ENCODE measurements at regions not wholly inside any gene's neighbourhood (a gene's known extent, or its start where the extent isn't known, plus 50 kb on each side); places are given as distances from the start of the nearest gene placed in this dataset.

GRCh38 chr10:9198611-9199010 lies 1144.1 kb downstream of the GATA3 start:
- dilution Hi-C loops (cut with MboI; ENCODE audit: extremely low pct_ligation_motif_present, low sequenced_read_pairs): no loop called here
- H3K79me2 ChIP-seq (ENCODE audit: control insufficient read depth, insufficient read depth, low read length): no peaks in the 10 kb centered on the region
- no peak overlapping the region for H3K27ac ChIP-seq (ENCODE audit: control insufficient read depth, insufficient read depth, low read length)
- H3K4me3 ChIP-seq (ENCODE audit: control insufficient read depth in 2 of 3, extremely low read depth in 1 of 3, insufficient read depth in 2 of 3, low read depth in 1 of 3, low read length in 3 of 3): no peak overlapping the region
- H4K20me1 ChIP-seq (ENCODE audit: control insufficient read depth, extremely low read depth, insufficient read depth, low read length): no peaks in the 10 kb centered on the region
- no peaks in the 10 kb centered on the region for H3K4me1 ChIP-seq (ENCODE audit: control insufficient read depth, extremely low read depth, insufficient read depth, low read length)
- no peak overlapping the region for H3K4me2 ChIP-seq (ENCODE audit: control insufficient read depth, extremely low read depth, insufficient read depth, low read depth, low read length)
- H3K9me1 ChIP-seq (ENCODE audit: control insufficient read depth, extremely low read depth, insufficient read depth, low read length): no peaks in the 10 kb centered on the region
- H3K9me3 ChIP-seq (ENCODE audit: control insufficient read depth, low read depth, low read length): no peaks in the 10 kb centered on the region
- TF ChIP-seq CTCF (optimal IDR thresholded peaks at IDR 0.05 in 1 of 3, IDR thresholded peaks at IDR 0.05 in 1 of 3, conservative IDR thresholded peaks at IDR 0.05 in 1 of 3; ENCODE audit: extremely low read depth in 1 of 3, insufficient read depth in 2 of 3, low read length in 3 of 3) (no peak), EZH2 (IDR thresholded peaks at IDR 0.05; ENCODE audit: low read length) (no peak)
- H3K27me3 ChIP-seq (ENCODE audit: control insufficient read depth, extremely low read depth, insufficient read depth, low read length): no peaks in the 10 kb centered on the region
- no peak for DNase-seq (ENCODE audit: low read depth, low spot score)
- no peak for FAIRE-seq
- H3K36me3 ChIP-seq (ENCODE audit: control insufficient read depth in 2 of 2, extremely low read depth in 1 of 2, insufficient read depth in 2 of 2, low read length in 2 of 2): no peaks in the 10 kb centered on the region
- no peak overlapping the region for H3K9ac ChIP-seq (ENCODE audit: control insufficient read depth, extremely low read depth, insufficient read depth, low read length)
- H2AFZ ChIP-seq (ENCODE audit: control insufficient read depth, low read length): no peak overlapping the region

- dilution Hi-C loops (cut with MboI; ENCODE audit: extremely low pct_ligation_motif_present, low sequenced_read_pairs): no loop called here
- Histone ChIP-seq H3K4me1 (ENCODE audit: control insufficient read depth, extremely low read depth, insufficient read depth, low read length) (no peaks in the 10 kb centered on the region), H3K4me2 (ENCODE audit: control insufficient read depth, extremely low read depth, insufficient read depth, low read depth, low read length) (no peak overlapping the region), H3K4me3 (ENCODE audit: control insufficient read depth in 2 of 3, extremely low read depth in 1 of 3, insufficient read depth in 2 of 3, low read depth in 1 of 3, low read length in 3 of 3) (no peak overlapping the region), H3K9ac (ENCODE audit: control insufficient read depth, extremely low read depth, insufficient read depth, low read length) (no peak overlapping the region), H3K36me3 (ENCODE audit: control insufficient read depth in 2 of 2, extremely low read depth in 1 of 2, insufficient read depth in 2 of 2, low read length in 2 of 2) (no peaks in the 10 kb centered on the region), H4K20me1 (ENCODE audit: control insufficient read depth, extremely low read depth, insufficient read depth, low read length) (no peaks in the 10 kb centered on the region), H3K27ac (ENCODE audit: control insufficient read depth, insufficient read depth, low read length) (no peak overlapping the region), H2AFZ (ENCODE audit: control insufficient read depth, low read length) (no peak overlapping the region), H3K27me3 (ENCODE audit: control insufficient read depth, extremely low read depth, insufficient read depth, low read length) (no peaks in the 10 kb centered on the region), H3K9me3 (ENCODE audit: control insufficient read depth, low read depth, low read length) (no peaks in the 10 kb centered on the region), H3K9me1 (ENCODE audit: control insufficient read depth, extremely low read depth, insufficient read depth, low read length) (no peaks in the 10 kb centered on the region), H3K79me2 (ENCODE audit: control insufficient read depth, insufficient read depth, low read length) (no peaks in the 10 kb centered on the region)
- FAIRE-seq (no peak), DNase-seq (ENCODE audit: low read depth, low spot score) (no peak)
- no peak for TF ChIP-seq CTCF (optimal IDR thresholded peaks at IDR 0.05 in 1 of 3, IDR thresholded peaks at IDR 0.05 in 1 of 3, conservative IDR thresholded peaks at IDR 0.05 in 1 of 3; ENCODE audit: extremely low read depth in 1 of 3, insufficient read depth in 2 of 3, low read length in 3 of 3)
- TF ChIP-seq EZH2 (IDR thresholded peaks at IDR 0.05; ENCODE audit: low read length): no peak
Observed at GRCh38 chr10:9205558-9205957, 1151.1 kb downstream of the GATA3 start.
